ENCODE measurements at regions not wholly inside any gene's neighbourhood (a gene's known extent, or its start where the extent isn't known, plus 50 kb on each side); places are given as distances from the start of the nearest gene placed in this dataset.

GRCh38 chr4:17164666-17165065 is 266.2 kb upstream of the LDB2 start:
- no peak for DNase-seq

GRCh38 chr4:17163156-17163771 is 264.8 kb upstream of the LDB2 start:
- no peak for DNase-seq

GRCh38 chr4:17157304-17157703 is 258.9 kb upstream of the LDB2 start:
- no peak for DNase-seq

- DNase-seq = peak; percentile 63
Measured at GRCh38 chr4:17155486-17155885, 257.0 kb upstream of the LDB2 start.

- peak; percentile 33 for DNase-seq
Measured at GRCh38 chr4:17153572-17153971, 255.1 kb upstream of the LDB2 start.

- no peak for DNase-seq
Measured at GRCh38 chr4:17152941-17153540, 254.6 kb upstream of the LDB2 start.

- peak; percentile 98 for DNase-seq
Measured at GRCh38 chr4:17142232-17142711, 243.8 kb upstream of the LDB2 start.

GRCh38 chr4:17138847-17139246 is 240.4 kb upstream of the LDB2 start:
- no peak for DNase-seq

GRCh38 chr4:17134565-17134964 is 236.1 kb upstream of the LDB2 start:
- DNase-seq = no peak

GRCh38 chr4:17134100-17134499 is 235.7 kb upstream of the LDB2 start:
- no peak for DNase-seq

GRCh38 chr4:17132226-17132625 is 233.8 kb upstream of the LDB2 start:
- DNase-seq = no peak

- DNase-seq = no peak
Measured at GRCh38 chr4:17128268-17128667, 229.8 kb upstream of the LDB2 start.

- DNase-seq = no peak
Measured at GRCh38 chr4:17126321-17126966, 228.0 kb upstream of the LDB2 start.

GRCh38 chr4:17124767-17125166 is 226.3 kb upstream of the LDB2 start:
- no peak for DNase-seq

GRCh38 chr4:17120761-17121160 is 222.3 kb upstream of the LDB2 start:
- no peak for DNase-seq

GRCh38 chr4:17117746-17118145 is 219.3 kb upstream of the LDB2 start:
- DNase-seq = no peak

- DNase-seq = peak; percentile 32
Measured at GRCh38 chr4:17115583-17115982, 217.1 kb upstream of the LDB2 start.

- DNase-seq = no peak
Measured at GRCh38 chr4:17112292-17112659, 213.8 kb upstream of the LDB2 start.

GRCh38 chr4:17109126-17109525 is 210.7 kb upstream of the LDB2 start:
- no peak for DNase-seq

GRCh38 chr4:17103231-17103630 is 204.8 kb upstream of the LDB2 start:
- DNase-seq = no peak

- no peak for DNase-seq
Measured at GRCh38 chr4:17098996-17099395, 200.6 kb upstream of the LDB2 start.

- no peak for DNase-seq
Measured at GRCh38 chr4:17098401-17098800, 200.0 kb upstream of the LDB2 start.

GRCh38 chr4:17097362-17097761 is 198.9 kb upstream of the LDB2 start:
- DNase-seq = no peak

GRCh38 chr4:17096692-17097091 is 198.2 kb upstream of the LDB2 start:
- no peak for DNase-seq

GRCh38 chr4:17095771-17096170 is 197.3 kb upstream of the LDB2 start:
- no peak for DNase-seq
